ENCODE measurements at regions not wholly inside any gene's neighbourhood (a gene's known extent, or its start where the extent isn't known, plus 50 kb on each side); places are given as distances from the start of the nearest gene placed in this dataset.

DNA sequence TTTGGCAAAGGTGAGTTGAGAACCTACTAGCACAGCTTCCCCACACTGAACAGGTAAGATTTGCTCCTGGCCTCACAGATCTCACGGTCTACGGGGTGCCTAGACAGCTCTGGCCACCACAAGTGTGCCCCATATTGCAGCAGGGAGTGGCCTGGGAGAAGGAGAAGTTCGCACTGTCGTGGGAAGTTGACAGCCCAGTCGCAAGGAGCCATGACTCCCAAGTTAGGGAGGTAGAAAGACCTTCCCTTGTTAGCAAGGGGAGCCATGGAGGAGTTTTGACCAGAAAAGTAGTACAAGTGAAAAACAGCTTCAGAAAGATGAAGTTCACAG lies 316.3 kb downstream of the BCL11B start:
- TF ChIP-seq CTCF (IDR thresholded peaks at IDR 0.05; ENCODE audit: control insufficient read depth, extremely low read depth, insufficient read depth), result no peak
- no peak for DNase-seq (ENCODE audit: low read depth)

GRCh38 chr14:98956181-98956580 lies 315.8 kb downstream of the BCL11B start:
- H3K4me3 ChIP-seq (ENCODE audit: low read depth, low read length), result no peak overlapping the region
- DNase-seq (ENCODE audit: low read depth), result no peak
- TF ChIP-seq CTCF (IDR thresholded peaks at IDR 0.05; ENCODE audit: control insufficient read depth, extremely low read depth, insufficient read depth), result no peak

More for the DNA sequence above, 316.3 kb downstream of the BCL11B start:
- no peak overlapping the region for H3K4me3 ChIP-seq (ENCODE audit: low read depth, low read length)

- DNase-seq (ENCODE audit: low read depth), result no peak
- no peak for TF ChIP-seq CTCF (IDR thresholded peaks at IDR 0.05; ENCODE audit: control insufficient read depth, extremely low read depth, insufficient read depth)
- H3K4me3 ChIP-seq (ENCODE audit: low read depth, low read length), result no peak overlapping the region
Measured at GRCh38 chr14:98956661-98957060, 315.3 kb downstream of the BCL11B start.

- H3K4me3 ChIP-seq (ENCODE audit: low read depth, low read length), result no peak overlapping the region
- TF ChIP-seq CTCF (IDR thresholded peaks at IDR 0.05; ENCODE audit: control insufficient read depth, extremely low read depth, insufficient read depth), result no peak
- no peak for DNase-seq (ENCODE audit: low read depth)
Measured at GRCh38 chr14:98957211-98958047, 314.6 kb downstream of the BCL11B start.

DNA sequence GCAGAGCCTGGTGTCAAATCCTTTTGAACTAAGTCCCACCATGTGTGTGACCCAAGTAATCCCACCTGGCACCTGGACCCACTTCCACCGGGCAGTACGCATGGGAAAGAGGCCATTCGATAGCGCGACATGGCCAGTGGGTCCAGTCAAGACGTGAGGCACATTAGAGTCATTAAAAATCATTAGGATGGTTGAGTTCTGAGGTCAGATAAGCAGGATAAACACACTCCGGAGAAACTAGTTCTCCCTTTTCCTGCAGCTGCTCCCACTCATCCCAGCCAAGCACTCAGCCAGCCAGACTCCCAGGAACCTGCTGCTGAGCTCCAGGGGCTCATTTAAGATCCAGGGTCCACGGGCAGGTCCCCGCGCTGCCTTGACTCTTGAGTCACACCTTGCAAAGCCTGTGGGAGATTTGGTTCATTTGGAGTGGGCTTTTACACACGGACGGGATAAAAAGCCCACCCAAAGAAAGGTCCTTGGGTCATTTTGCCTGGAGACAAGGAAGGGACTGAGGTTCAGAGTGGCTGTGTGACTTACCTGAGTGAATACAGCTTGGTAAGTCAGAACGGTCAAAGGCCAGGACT lies 313.9 kb downstream of the BCL11B start:
- DNase-seq (ENCODE audit: low read depth), result no peak
- H3K4me3 ChIP-seq (ENCODE audit: low read depth, low read length), result no peak overlapping the region
- TF ChIP-seq CTCF (IDR thresholded peaks at IDR 0.05; ENCODE audit: control insufficient read depth, extremely low read depth, insufficient read depth), result no peak

DNA sequence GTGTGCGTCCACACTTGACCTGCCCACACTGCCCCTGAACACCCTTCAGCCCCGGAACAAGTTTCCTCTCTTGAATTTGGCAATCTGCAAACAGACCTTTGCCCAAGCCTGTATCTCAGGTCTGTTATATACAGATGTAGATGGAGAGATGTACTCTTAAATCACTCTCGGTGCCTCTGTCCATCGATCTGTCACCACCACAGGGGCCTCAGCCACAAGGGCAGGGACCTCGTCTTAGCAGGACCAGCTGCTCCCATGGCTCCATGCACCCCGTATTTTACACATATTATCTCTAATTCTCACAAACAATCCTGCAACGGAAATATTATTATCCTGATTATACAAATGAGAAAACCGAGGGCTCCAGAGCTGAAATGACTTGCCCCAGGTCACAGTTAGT lies 313.4 kb downstream of the BCL11B start:
- H3K4me3 ChIP-seq (ENCODE audit: low read depth, low read length), result no peak overlapping the region
- no peak for DNase-seq (ENCODE audit: low read depth)
- no peak for TF ChIP-seq CTCF (IDR thresholded peaks at IDR 0.05; ENCODE audit: control insufficient read depth, extremely low read depth, insufficient read depth)

Data from LNCaP clone FGC (cell line).